SK-N-SH (cell line): ENCODE measurements at regions not wholly inside any gene's neighbourhood (a gene's known extent, or its start where the extent isn't known, plus 50 kb on each side); places are given as distances from the start of the nearest gene placed in this dataset.

Experiments
- CTCF ChIA-PET: fragments of 300-600, 350-600 bp; formaldehyde crosslinking; extraction: SDS; loops from one replicate; lab custom pipeline; 2021; lab: Yijun Ruan, JAX
- POLR2A ChIA-PET: fragments of 350-600 bp; sonication (Branson Sonifier 250); formaldehyde crosslinking; extraction: SDS; loops from one replicate; lab custom pipeline; 2020; ENCODE audit warnings: antibody characterized with exemption, inconsistent platforms; lab: Yijun Ruan, JAX
- DNase-seq: peaks from one replicate; pipeline ENCODE4 v3.0.0; 2012
- H2AFZ ChIP-seq: fragments of 200-600 bp; sonication (generic); 2 replicates; pipeline ENCODE4 v1.8.1; 2016; ENCODE audit warnings: antibody characterized with exemption, mild to moderate bottlenecking, low read depth
- H3F3A ChIP-seq: fragments of 200-600 bp; sonication (generic); replicated peaks from 2 replicates; pipeline ENCODE3; 2016; ENCODE audit warnings: antibody characterized with exemption, mild to moderate bottlenecking; ENCODE audit not compliant: insufficient read depth
- H3K27ac ChIP-seq, 2 experiments: fragments of 200-500 bp in 1 of 2; fragments of 200-600 bp in 1 of 2; sonication (Bioruptor generic) in 1 of 2; sonication (generic), shearing (Covaris generic) in 1 of 2; 2 replicates each; pipeline versions ENCODE4 v1.5.1 to v1.6.1; 2014 to 2016; ENCODE audit warnings: low read depth in 2 of 2, inconsistent platforms in 1 of 2, low read length in 1 of 2, mild to moderate bottlenecking in 1 of 2, mixed read lengths in 1 of 2
- H3K27me3 ChIP-seq: fragments of 200-600 bp; sonication (generic), shearing (Covaris generic); 2 replicates; pipeline ENCODE4 v1.6.1; 2016; ENCODE audit warnings: mixed run types; ENCODE audit not compliant: insufficient read depth
- H3K36me3 ChIP-seq, 2 experiments: fragments of 200-500 bp in 1 of 2; fragments of 200-600 bp in 1 of 2; sonication (Bioruptor generic) in 1 of 2; sonication (generic) in 1 of 2; replicated peaks in 1 of 2; 2 replicates each; pipeline versions ENCODE3 to v1.5.1; 2014 to 2016; ENCODE audit warnings: low read length in 1 of 2, mild to moderate bottlenecking in 1 of 2; ENCODE audit not compliant: insufficient read depth in 2 of 2, control insufficient read depth in 1 of 2
- H3K4me1 ChIP-seq, 2 experiments: fragments of 200-500 bp in 1 of 2; fragments of 200-600 bp in 1 of 2; sonication (Bioruptor generic) in 1 of 2; sonication (generic), shearing (Covaris generic) in 1 of 2; 2 replicates each; pipeline versions ENCODE4 v1.5.1 to v1.6.1; 2014 to 2016; ENCODE audit warnings: low read depth in 1 of 2, low read length in 1 of 2, mixed run types in 1 of 2; ENCODE audit not compliant: insufficient read depth in 2 of 2, control insufficient read depth in 1 of 2
- H3K4me2 ChIP-seq: fragments of 200-600 bp; sonication (generic), shearing (Covaris generic); 2 replicates; pipeline ENCODE4 v1.6.1; 2017; ENCODE audit warnings: mixed run types
- H3K4me3 ChIP-seq, 2 experiments: fragments of 200-500 bp in 1 of 2; fragments of 200-600 bp in 1 of 2; sonication (Bioruptor generic) in 1 of 2; sonication (generic), shearing (Covaris generic) in 1 of 2; 2 replicates each; pipeline versions ENCODE4 v1.5.1 to v1.8.1; 2014 to 2016; ENCODE audit warnings: low read depth in 2 of 2, inconsistent platforms in 1 of 2, low read length in 1 of 2, mild to moderate bottlenecking in 1 of 2, mixed read lengths in 1 of 2, moderate library complexity in 1 of 2
- H3K79me2 ChIP-seq: fragments of 200-600 bp; sonication (generic); 2 replicates; pipeline ENCODE4 v1.8.1; 2017; ENCODE audit warnings: mild to moderate bottlenecking; ENCODE audit not compliant: insufficient read depth
- H3K9ac ChIP-seq: fragments of 200-600 bp; sonication (generic); 2 replicates; pipeline ENCODE4 v1.6.1; 2017; ENCODE audit warnings: mixed run types
- H3K9me2 ChIP-seq: fragments of 200-600 bp; sonication (generic); 2 replicates; pipeline ENCODE4 v1.6.1; 2017; ENCODE audit warnings: mixed run types
- H3K9me3 ChIP-seq: fragments of 200-600 bp; sonication (generic); 2 replicates; pipeline ENCODE4 v1.6.1; 2017; ENCODE audit warnings: mixed run types, mild to moderate bottlenecking, moderate library complexity
- H4K20me1 ChIP-seq: fragments of 200-600 bp; sonication (generic); 2 replicates; pipeline ENCODE4 v1.6.1; 2017; ENCODE audit warnings: mild to moderate bottlenecking, mixed run types; ENCODE audit not compliant: insufficient read depth
- CHD2 ChIP-seq: fragments of 150-350 bp; IDR thresholded peaks from 2 replicates; pipeline ENCODE4 v1.6.1; 2018; ENCODE audit warnings: low read length; ENCODE audit not compliant: partially characterized antibody
- FOSL2 ChIP-seq: IDR thresholded peaks from 2 replicates; pipeline ENCODE4 v1.4.0; 2012; ENCODE audit warnings: low read depth, mild to moderate bottlenecking, moderate library complexity, borderline replicate concordance
- FOXJ3 ChIP-seq: sonication (generic); formaldehyde crosslinking; IDR thresholded peaks from 2 replicates; pipeline ENCODE4 v1.5.1; 2020; ENCODE audit warnings: mild to moderate bottlenecking, missing genetic modification reagents
- GABPA ChIP-seq: IDR thresholded peaks from 2 replicates; pipeline ENCODE4 v1.4.0; 2012; ENCODE audit warnings: low read depth, mild to moderate bottlenecking
- IRF3 ChIP-seq: fragments of 150-350 bp; IDR thresholded peaks from 2 replicates; pipeline ENCODE4 v1.6.1; 2016; ENCODE audit warnings: mild to moderate bottlenecking, low read depth, low read length
- JUND ChIP-seq: IDR thresholded peaks from 2 replicates; pipeline ENCODE4 v1.4.0; 2012
- MAX ChIP-seq: IDR thresholded peaks from 2 replicates; pipeline ENCODE4 v1.4.0; 2012; ENCODE audit warnings: low read depth
- MXI1 ChIP-seq: IDR thresholded peaks from 2 replicates; pipeline ENCODE4 v1.6.1; 2012; ENCODE audit warnings: mild to moderate bottlenecking, low read depth, low read length, improper control_type of control experiment
- NFIC ChIP-seq: IDR thresholded peaks from 2 replicates; pipeline ENCODE4 v1.4.0; 2012; ENCODE audit warnings: borderline replicate concordance
- POLR2AphosphoS5 ChIP-seq: IDR thresholded peaks from 2 replicates; pipeline ENCODE4 v1.6.1; 2012; ENCODE audit warnings: low read depth, low read length
- RAD21 ChIP-seq: IDR thresholded peaks from 2 replicates; pipeline ENCODE4 v1.6.1; 2012; ENCODE audit warnings: mild to moderate bottlenecking, low read length
- RCOR1 ChIP-seq: fragments of 150-350 bp; IDR thresholded peaks from 2 replicates; pipeline ENCODE4 v1.6.1; 2017; ENCODE audit warnings: antibody characterized with exemption, low read length
- RXRA ChIP-seq: IDR thresholded peaks from 2 replicates; pipeline ENCODE4 v1.4.0; 2012; ENCODE audit warnings: low read depth, mild to moderate bottlenecking, borderline replicate concordance
- SIN3A ChIP-seq: IDR thresholded peaks from 2 replicates; pipeline ENCODE4 v1.6.1; 2012; ENCODE audit warnings: low read depth, mild to moderate bottlenecking, low read length, moderate library complexity, borderline replicate concordance
- TAF1 ChIP-seq: IDR thresholded peaks from 2 replicates; pipeline ENCODE4 v1.6.1; 2012; ENCODE audit warnings: low read depth, mild to moderate bottlenecking, low read length, moderate library complexity, borderline replicate concordance
- TEAD4 ChIP-seq: IDR thresholded peaks from 2 replicates; pipeline ENCODE4 v1.4.0; 2012; ENCODE audit warnings: mild to moderate bottlenecking, borderline replicate concordance; ENCODE audit not compliant: insufficient read depth
- USF2 ChIP-seq: fragments of 150-350 bp; IDR thresholded peaks from 2 replicates; pipeline ENCODE4 v1.6.1; 2017; ENCODE audit warnings: antibody characterized with exemption, low read length, low read depth, borderline replicate concordance
- YY1 ChIP-seq: IDR thresholded peaks from 2 replicates; pipeline ENCODE4 v1.4.0; 2012; ENCODE audit warnings: low read depth, mild to moderate bottlenecking
- ZBTB33 ChIP-seq: IDR thresholded peaks from 2 replicates; pipeline ENCODE4 v1.4.0; 2012; ENCODE audit warnings: low read depth, borderline replicate concordance
- WGBS: methylation state at CpG from one replicate; pipeline ENCODE4 v1.1.6; 2017; ENCODE audit warnings: low lambda C conversion rate; 5-methylcytosine and 5-hydroxymethylcytosine counted together

DNA sequence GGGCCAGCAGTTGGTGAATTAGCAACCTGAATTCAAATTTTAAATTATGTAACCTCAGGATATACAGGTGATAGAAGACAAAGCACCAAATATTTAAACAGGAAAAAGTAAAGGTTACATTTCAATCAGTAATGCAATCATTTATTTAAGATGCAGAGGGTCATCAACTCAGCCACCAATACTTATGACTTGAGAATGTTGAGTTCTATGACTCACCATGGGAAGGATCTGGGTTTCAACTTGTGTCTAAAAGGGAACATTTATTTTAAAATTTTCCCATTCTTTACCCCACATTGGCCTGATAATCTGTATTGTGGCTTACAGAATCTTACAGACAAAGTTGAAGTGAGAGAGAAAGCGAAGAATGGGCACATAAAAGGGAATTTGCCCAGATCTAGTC lies 418.0 kb downstream of the NDFIP2 start:
- TF ChIP-seq USF2, result no peak
- TF ChIP-seq FOSL2, result no peak
- TF ChIP-seq SIN3A, result no peak
- no peak for TF ChIP-seq MXI1
- TF ChIP-seq CHD2, result no peak
- TF ChIP-seq MAX, result no peak
- no peak for TF ChIP-seq TAF1
- TF ChIP-seq FOXJ3 (CRISPR knock-in tag), result no peak
- TF ChIP-seq JUND, result no peak
- no peak for TF ChIP-seq TEAD4
- TF ChIP-seq NFIC, result no peak
- Histone ChIP-seq H3K27ac (no peak overlapping the region), H3K4me2 (no peak overlapping the region), H3K4me3 (no peak overlapping the region), H3K79me2 (no peaks in the 10 kb centered on the region), H4K20me1 (no peaks in the 10 kb centered on the region), H3K27me3 (no peaks in the 10 kb centered on the region), H3K36me3 (no peaks in the 10 kb centered on the region), H3K4me1 (no peaks in the 10 kb centered on the region), H3F3A (no peaks in the 10 kb centered on the region), H3K9me2 (no peaks in the 10 kb centered on the region), H3K9ac (no peak overlapping the region), H3K9me3 (no peaks in the 10 kb centered on the region), H2AFZ (no peak overlapping the region)
- POLR2A ChIA-PET, result no interaction called here
- DNase-seq, result no peak
- CTCF ChIA-PET, result no interaction called here
- 92% methylated on average over 1 of the region's 1 CpG for WGBS

DNA sequence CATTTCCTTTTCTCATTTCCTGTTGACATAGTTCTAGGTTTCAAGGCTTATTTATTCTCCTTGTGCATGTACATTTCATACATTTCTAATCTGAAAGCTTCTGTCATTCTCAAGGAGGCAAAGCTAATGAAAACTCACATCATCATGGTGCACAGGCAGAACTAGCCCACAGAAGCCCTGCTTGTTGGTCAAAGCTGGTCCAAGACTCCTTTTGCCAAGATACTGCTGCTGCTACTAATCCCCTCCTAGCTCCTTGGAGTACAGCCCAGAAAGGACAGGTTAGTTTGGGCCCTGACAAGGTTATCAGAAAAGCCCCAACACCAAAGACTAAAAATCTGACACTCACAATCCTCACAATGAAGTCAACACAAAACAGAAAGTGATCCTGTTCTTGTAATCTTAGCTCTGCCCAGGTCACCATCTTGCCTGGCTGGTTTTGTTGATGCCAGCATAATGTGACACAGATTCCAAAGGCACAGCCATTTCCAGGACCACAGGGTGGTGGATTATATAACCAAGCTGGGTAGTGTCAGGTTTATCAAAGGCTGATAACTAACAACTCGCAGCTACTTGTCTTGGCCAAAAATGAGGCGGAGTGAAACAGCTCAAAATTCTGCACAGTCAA lies 417.4 kb downstream of the NDFIP2 start:
- no peak for TF ChIP-seq RXRA
- no peak for TF ChIP-seq POLR2AphosphoS5
- no peak for TF ChIP-seq IRF3
- TF ChIP-seq RCOR1, result no peak
- no peak for TF ChIP-seq RAD21
- no peak for TF ChIP-seq ZBTB33
- TF ChIP-seq FOSL2, result no peak
- TF ChIP-seq GABPA, result no peak
- no peak for TF ChIP-seq YY1
- TF ChIP-seq SIN3A, result no peak
- no peak for TF ChIP-seq FOXJ3 (CRISPR knock-in tag)
- TF ChIP-seq MAX, result no peak
- TF ChIP-seq, all 33 proteins: peak for 0
- CTCF ChIA-PET, result no interaction called here
- H2AFZ ChIP-seq, result no peak overlapping the region

More for the DNA sequence above, 417.4 kb downstream of the NDFIP2 start:
- H3K27ac ChIP-seq, result no peak overlapping the region
- no peaks in the 10 kb centered on the region for H4K20me1 ChIP-seq
- no peak overlapping the region for H3K9ac ChIP-seq
- no peaks in the 10 kb centered on the region for H3K9me3 ChIP-seq
- H3K27me3 ChIP-seq, result no peaks in the 10 kb centered on the region
- 93% methylated on average over 2 of the region's 2 CpGs for WGBS
- H3K9me2 ChIP-seq, result no peaks in the 10 kb centered on the region
- no peaks in the 10 kb centered on the region for H3K36me3 ChIP-seq
- POLR2A ChIA-PET, result no interaction called here
- no peaks in the 10 kb centered on the region for H3F3A ChIP-seq
- no peaks in the 10 kb centered on the region for H3K79me2 ChIP-seq
- no peak overlapping the region for H3K4me2 ChIP-seq
- H3K4me3 ChIP-seq, result no peak overlapping the region
- H3K4me1 ChIP-seq, result no peaks in the 10 kb centered on the region
- no peak for DNase-seq
